ENCODE measurements at regions not wholly inside any gene's neighbourhood (a gene's known extent, or its start where the extent isn't known, plus 50 kb on each side); places are given as distances from the start of the nearest gene placed in this dataset.

DNA sequence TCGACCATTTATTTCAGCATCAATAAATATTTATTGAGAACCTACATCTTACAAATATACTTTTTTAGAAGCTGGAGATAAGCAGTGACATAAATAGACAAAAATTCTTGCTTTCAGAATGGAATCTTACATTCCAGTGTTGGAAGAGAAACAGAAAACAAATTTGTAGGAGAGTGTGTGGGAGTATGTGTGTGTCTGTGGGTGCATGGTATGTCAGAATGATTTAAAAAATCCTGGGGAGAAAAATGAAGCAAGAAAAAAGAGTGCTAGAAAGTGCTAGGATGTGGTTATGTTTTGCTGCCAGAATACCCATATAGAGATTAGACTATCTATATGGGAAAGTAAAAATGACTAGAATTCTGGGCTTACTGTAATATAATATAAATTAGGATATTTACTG is 561.7 kb upstream of the SGO1 start:
- no peak overlapping the region for H3K4me3 ChIP-seq (ENCODE audit: low read depth, low read length)
- DNase-seq (ENCODE audit: low read depth): no peak
- no peak for TF ChIP-seq CTCF (IDR thresholded peaks at IDR 0.05; ENCODE audit: insufficient read depth, low read length, severe bottlenecking)
- FAIRE-seq: no peak
- H3K36me3 ChIP-seq (ENCODE audit: control insufficient read depth, insufficient read depth, low read length): no peaks in the 10 kb centered on the region
- no peaks in the 10 kb centered on the region for H3K27me3 ChIP-seq (ENCODE audit: control insufficient read depth, insufficient read depth, low read length)

DNA sequence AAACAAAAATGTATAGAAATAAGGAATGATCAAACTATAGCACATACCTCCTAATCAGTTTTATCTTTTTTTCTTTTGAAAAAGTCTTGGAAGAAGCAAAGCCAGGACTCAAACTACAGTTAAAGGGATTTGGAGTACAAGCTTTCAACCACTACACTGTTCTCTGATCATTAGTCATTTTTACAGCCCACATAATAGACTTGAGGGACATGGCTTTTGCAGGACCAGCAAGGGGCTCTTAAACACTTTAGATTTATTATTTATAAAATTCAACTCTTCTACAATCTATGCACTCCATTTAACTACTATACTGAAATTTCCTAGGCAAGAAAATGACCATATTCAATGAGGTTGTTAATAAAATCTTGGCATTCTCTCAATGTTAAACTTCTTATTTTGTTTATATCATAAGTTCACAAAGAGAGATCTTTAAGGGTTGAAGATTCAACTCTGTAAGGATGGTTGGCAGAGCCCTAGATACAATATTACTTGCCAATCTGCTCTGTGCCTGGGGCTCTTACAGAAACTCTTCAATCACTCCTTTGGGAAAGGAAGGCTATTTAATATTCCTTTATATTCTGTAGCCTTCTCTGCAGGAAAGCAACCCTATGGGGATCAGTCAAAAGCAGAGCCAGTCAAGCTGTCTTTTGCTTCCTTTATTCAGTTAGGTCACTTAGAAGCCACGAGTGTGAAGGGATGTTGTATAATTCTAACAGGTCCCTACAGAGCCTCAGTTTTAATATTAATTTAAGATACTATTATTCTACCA is 557.7 kb upstream of the SGO1 start:
- Histone ChIP-seq H3K27me3 (ENCODE audit: control insufficient read depth, insufficient read depth, low read length) (no peaks in the 10 kb centered on the region), H3K36me3 (ENCODE audit: control insufficient read depth, insufficient read depth, low read length) (no peaks in the 10 kb centered on the region), H3K4me3 (ENCODE audit: low read depth, low read length) (no peak overlapping the region)
- FAIRE-seq: no peak
- no peak for TF ChIP-seq CTCF (IDR thresholded peaks at IDR 0.05; ENCODE audit: insufficient read depth, low read length, severe bottlenecking)
- DNase-seq (ENCODE audit: low read depth): no peak

- DNase-seq (ENCODE audit: low read depth) (no peak), FAIRE-seq (no peak)
- H3K4me3 ChIP-seq (ENCODE audit: low read depth, low read length): no peak overlapping the region
- no peaks in the 10 kb centered on the region for H3K27me3 ChIP-seq (ENCODE audit: control insufficient read depth, insufficient read depth, low read length)
- no peaks in the 10 kb centered on the region for H3K36me3 ChIP-seq (ENCODE audit: control insufficient read depth, insufficient read depth, low read length)
- TF ChIP-seq CTCF (IDR thresholded peaks at IDR 0.05; ENCODE audit: insufficient read depth, low read length, severe bottlenecking): no peak
These were observed 557.0 kb upstream of the SGO1 start for GRCh38 chr3:20742903-20743552.

DNA sequence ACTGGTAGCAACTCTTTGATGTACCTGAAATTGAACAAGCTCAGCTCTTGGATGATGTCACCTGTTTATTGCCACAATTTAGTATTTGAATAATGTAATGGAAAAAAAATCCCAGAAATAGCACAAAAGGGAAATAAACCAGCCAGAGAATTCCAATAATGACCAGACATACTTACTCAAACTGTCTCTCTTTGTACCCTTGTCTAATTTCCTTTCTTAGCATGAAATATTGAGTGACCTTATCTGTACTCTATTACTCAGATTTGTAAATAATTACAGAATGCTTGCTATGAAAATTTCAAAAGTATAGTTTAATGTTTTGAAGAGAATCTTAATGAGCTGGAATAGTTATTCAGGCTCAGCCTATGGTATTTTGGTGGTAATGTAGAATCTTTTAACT is 555.4 kb upstream of the SGO1 start:
- no peak for TF ChIP-seq CTCF (IDR thresholded peaks at IDR 0.05; ENCODE audit: insufficient read depth, low read length, severe bottlenecking)
- H3K27me3 ChIP-seq (ENCODE audit: control insufficient read depth, insufficient read depth, low read length): no peaks in the 10 kb centered on the region
- no peak overlapping the region for H3K4me3 ChIP-seq (ENCODE audit: low read depth, low read length)
- DNase-seq (ENCODE audit: low read depth): no peak
- H3K36me3 ChIP-seq (ENCODE audit: control insufficient read depth, insufficient read depth, low read length): no peaks in the 10 kb centered on the region
- FAIRE-seq: no peak

DNA sequence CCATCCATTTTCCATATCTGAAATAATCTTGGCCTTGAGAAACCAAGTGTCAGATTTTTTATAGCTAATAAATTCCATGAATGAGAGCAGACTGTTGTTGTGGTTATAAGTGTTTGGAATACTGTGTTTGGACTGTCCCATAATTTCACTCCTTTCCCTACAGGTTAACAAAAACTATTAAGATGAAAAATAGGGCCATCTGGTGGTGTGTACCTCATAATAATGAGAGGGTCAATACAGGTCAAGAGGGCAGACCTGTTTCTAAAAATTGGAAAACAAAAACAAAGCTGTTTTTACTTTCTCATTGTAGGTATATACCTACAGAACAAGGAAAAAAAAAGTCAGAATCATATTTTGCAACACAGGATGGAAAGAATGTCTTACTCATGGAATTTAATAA is 553.8 kb upstream of the SGO1 start:
- Histone ChIP-seq H3K36me3 (ENCODE audit: control insufficient read depth, insufficient read depth, low read length) (no peaks in the 10 kb centered on the region), H3K27me3 (ENCODE audit: control insufficient read depth, insufficient read depth, low read length) (no peaks in the 10 kb centered on the region), H3K4me3 (ENCODE audit: low read depth, low read length) (no peak overlapping the region)
- no peak for TF ChIP-seq CTCF (IDR thresholded peaks at IDR 0.05; ENCODE audit: insufficient read depth, low read length, severe bottlenecking)
- DNase-seq (ENCODE audit: low read depth) (no peak), FAIRE-seq (no peak)

All from bronchial epithelial cell (primary cell).